DND-41 (cell line): ENCODE measurements at regions not wholly inside any gene's neighbourhood (a gene's known extent, or its start where the extent isn't known, plus 50 kb on each side); places are given as distances from the start of the nearest gene placed in this dataset.

Experiments used
- ATAC-seq: fragments of 200-7000 bp; cut with Tn5 transposase; 3 replicates; pipeline ENCODE4 v1.9.1; 2021; ENCODE audit warnings: low read depth; ENCODE audit not compliant: insufficient read depth
- DNase-seq: peaks from one replicate; pipeline ENCODE4 v3.0.0-alpha.2; 2020
- H2AFZ ChIP-seq: 2 replicates; pipeline ENCODE4 v1.6.0; 2012; ENCODE audit warnings: low read depth, low read length
- H3K27ac ChIP-seq: 2 replicates; pipeline ENCODE4 v1.5.1; 2012; ENCODE audit warnings: low read length, inconsistent platforms
- H3K27me3 ChIP-seq: fragments of 200-600 bp; sonication (generic); 2 replicates; pipeline ENCODE4 v1.6.0; 2012; ENCODE audit warnings: low read length, mild to moderate bottlenecking, inconsistent platforms; ENCODE audit not compliant: insufficient read depth, poor library complexity
- H3K36me3 ChIP-seq: 2 replicates; pipeline ENCODE4 v1.5.1; 2012; ENCODE audit warnings: low read length, inconsistent platforms; ENCODE audit not compliant: insufficient read depth
- H3K4me1 ChIP-seq: 2 replicates; pipeline ENCODE4 v1.5.1; 2012; ENCODE audit warnings: mild to moderate bottlenecking, low read length; ENCODE audit not compliant: insufficient read depth
- H3K4me2 ChIP-seq: 2 replicates; pipeline ENCODE4 v1.6.0; 2012; ENCODE audit warnings: mild to moderate bottlenecking, moderate library complexity, low read length, inconsistent platforms; ENCODE audit not compliant: insufficient read depth
- H3K4me3 ChIP-seq, 2 experiments: fragments of 200-600 bp in 1 of 2; shearing (Covaris generic) in 1 of 2; 2 replicates each; pipeline ENCODE4 v1.5.1; 2012 to 2016; ENCODE audit warnings: inconsistent platforms in 2 of 2, low read length in 2 of 2, mild to moderate bottlenecking in 2 of 2, low read depth in 1 of 2, moderate library complexity in 1 of 2
- H3K79me2 ChIP-seq: 2 replicates; pipeline ENCODE4 v1.6.0; 2012; ENCODE audit warnings: low read length, inconsistent platforms; ENCODE audit not compliant: insufficient read depth
- H3K9ac ChIP-seq: 2 replicates; pipeline ENCODE4 v1.6.0; 2012; ENCODE audit warnings: low read depth, mild to moderate bottlenecking, inconsistent platforms, low read length, moderate library complexity
- H3K9me3 ChIP-seq: 2 replicates; pipeline ENCODE4 v1.5.1; 2012; ENCODE audit warnings: low read length, moderate library complexity, mild to moderate bottlenecking, inconsistent platforms; ENCODE audit not compliant: insufficient read depth, severe bottlenecking
- H4K20me1 ChIP-seq: 2 replicates; pipeline ENCODE4 v1.6.0; 2012; ENCODE audit warnings: low read length; ENCODE audit not compliant: insufficient read depth
- EZH2 ChIP-seq: IDR thresholded peaks from 3 replicates; pipeline ENCODE4 v1.6.1; 2012; ENCODE audit warnings: borderline replicate concordance, low read depth, mild to moderate bottlenecking, moderate library complexity, low read length, inconsistent platforms; ENCODE audit not compliant: severe bottlenecking
- TF ChIP-seq, protein P1 (sequence below): IDR thresholded peaks from 2 replicates; pipeline ENCODE4 v1.5.1; 2012; ENCODE audit warnings: borderline replicate concordance, low read length, moderate library complexity, mild to moderate bottlenecking; ENCODE audit not compliant: poor library complexity, severe bottlenecking; ENCODE audit errors: extremely low read depth

DNA sequence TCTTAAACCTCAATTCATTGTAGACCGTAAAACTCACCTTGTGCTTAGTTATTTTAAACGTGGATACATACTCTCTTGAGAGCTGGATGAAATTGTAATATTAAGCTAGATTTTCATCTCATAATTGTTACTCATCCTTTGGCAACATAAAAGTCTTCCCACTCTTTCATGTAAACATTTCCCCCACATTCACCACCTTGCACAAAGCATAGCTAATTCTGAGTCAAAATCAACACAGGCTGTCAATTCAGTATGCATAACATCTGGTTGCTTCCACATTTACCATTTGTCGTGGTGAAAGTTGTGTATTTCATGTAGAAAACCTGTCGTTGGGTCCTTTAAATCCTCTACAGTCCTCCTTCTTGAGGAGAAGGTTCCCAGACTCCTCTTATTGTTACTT is 524.6 kb downstream of the OTOL1 start:
- Histone ChIP-seq H2AFZ (no peak overlapping the region), H3K4me3 (no peak overlapping the region), H3K9ac (no peak overlapping the region), H4K20me1 (no peaks in the 10 kb centered on the region), H3K4me2 (no peak overlapping the region), H3K79me2 (no peaks in the 10 kb centered on the region), H3K36me3 (no peaks in the 10 kb centered on the region), H3K9me3 (no peaks in the 10 kb centered on the region), H3K27me3 (no peaks in the 10 kb centered on the region), H3K27ac (no peak overlapping the region), H3K4me1 (no peaks in the 10 kb centered on the region)
- ATAC-seq (no peak), DNase-seq (no peak)
- TF ChIP-seq, protein P1, sequence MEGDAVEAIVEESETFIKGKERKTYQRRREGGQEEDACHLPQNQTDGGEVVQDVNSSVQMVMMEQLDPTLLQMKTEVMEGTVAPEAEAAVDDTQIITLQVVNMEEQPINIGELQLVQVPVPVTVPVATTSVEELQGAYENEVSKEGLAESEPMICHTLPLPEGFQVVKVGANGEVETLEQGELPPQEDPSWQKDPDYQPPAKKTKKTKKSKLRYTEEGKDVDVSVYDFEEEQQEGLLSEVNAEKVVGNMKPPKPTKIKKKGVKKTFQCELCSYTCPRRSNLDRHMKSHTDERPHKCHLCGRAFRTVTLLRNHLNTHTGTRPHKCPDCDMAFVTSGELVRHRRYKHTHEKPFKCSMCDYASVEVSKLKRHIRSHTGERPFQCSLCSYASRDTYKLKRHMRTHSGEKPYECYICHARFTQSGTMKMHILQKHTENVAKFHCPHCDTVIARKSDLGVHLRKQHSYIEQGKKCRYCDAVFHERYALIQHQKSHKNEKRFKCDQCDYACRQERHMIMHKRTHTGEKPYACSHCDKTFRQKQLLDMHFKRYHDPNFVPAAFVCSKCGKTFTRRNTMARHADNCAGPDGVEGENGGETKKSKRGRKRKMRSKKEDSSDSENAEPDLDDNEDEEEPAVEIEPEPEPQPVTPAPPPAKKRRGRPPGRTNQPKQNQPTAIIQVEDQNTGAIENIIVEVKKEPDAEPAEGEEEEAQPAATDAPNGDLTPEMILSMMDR: no peak
- no peak for TF ChIP-seq EZH2

DNA sequence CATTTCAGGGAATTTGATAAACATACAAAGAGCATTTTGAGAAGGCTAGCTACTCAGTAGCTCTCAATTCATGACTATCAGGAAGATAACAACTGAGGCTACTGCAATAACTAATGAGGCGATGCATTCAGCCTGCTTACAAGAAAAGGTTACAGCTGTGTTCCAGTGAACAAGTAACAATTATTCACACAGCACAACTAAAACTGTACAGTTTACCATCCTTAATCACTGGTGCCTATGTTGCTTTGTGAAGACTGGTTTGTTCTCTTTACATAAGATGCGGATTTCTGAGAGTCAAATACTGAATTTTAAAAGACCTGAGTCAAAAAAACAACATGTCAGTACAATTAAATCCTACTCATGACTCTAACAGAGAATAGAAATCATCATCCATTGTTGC is 526.3 kb downstream of the OTOL1 start:
- no peak overlapping the region for H3K27ac ChIP-seq
- no peak for ATAC-seq
- no peaks in the 10 kb centered on the region for H3K27me3 ChIP-seq
- H3K4me3 ChIP-seq: no peak overlapping the region
- H3K4me1 ChIP-seq: no peaks in the 10 kb centered on the region
- no peaks in the 10 kb centered on the region for H3K79me2 ChIP-seq
- H3K36me3 ChIP-seq: no peaks in the 10 kb centered on the region
- H3K4me2 ChIP-seq: no peak overlapping the region
- no peak overlapping the region for H3K9ac ChIP-seq
- no peaks in the 10 kb centered on the region for H3K9me3 ChIP-seq
- H4K20me1 ChIP-seq: no peaks in the 10 kb centered on the region
- TF ChIP-seq, protein P1: no peak
- no peak for TF ChIP-seq EZH2
- no peak for DNase-seq
- H2AFZ ChIP-seq: no peak overlapping the region

DNA sequence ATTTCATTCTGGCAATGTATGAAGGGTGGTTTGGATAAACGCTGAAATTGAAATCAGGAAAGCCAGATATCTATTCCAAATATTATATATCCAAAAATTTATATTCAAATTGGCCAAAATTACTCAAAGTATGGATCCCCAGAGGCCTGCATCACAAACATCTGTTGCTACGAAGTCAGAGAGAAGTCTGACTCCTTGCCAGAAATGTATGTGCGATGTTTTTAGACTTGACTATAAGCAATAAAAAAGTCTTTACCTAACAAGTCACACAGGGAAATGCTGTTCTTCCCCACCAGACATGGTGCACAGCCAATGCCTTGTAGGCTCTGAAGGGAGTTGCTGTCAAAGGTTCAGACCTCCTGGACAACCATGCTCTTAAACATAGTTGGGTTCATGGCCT is 533.1 kb downstream of the OTOL1 start:
- no peak overlapping the region for H3K4me3 ChIP-seq
- ATAC-seq: no peak

More for the DNA sequence above, 533.1 kb downstream of the OTOL1 start:
- Histone ChIP-seq H3K79me2 (no peaks in the 10 kb centered on the region), H2AFZ (no peak overlapping the region), H4K20me1 (no peaks in the 10 kb centered on the region), H3K9me3 (no peaks in the 10 kb centered on the region), H3K27me3 (no peaks in the 10 kb centered on the region), H3K4me1 (no peaks in the 10 kb centered on the region), H3K9ac (no peak overlapping the region), H3K4me2 (no peak overlapping the region), H3K27ac (no peak overlapping the region), H3K36me3 (no peaks in the 10 kb centered on the region)
- TF ChIP-seq, protein P1: no peak
- TF ChIP-seq EZH2: no peak
- no peak for DNase-seq
